Small intestine (tissue), 7 donors: ENCODE measurements at regions not wholly inside any gene's neighbourhood (a gene's known extent, or its start where the extent isn't known, plus 50 kb on each side); places are given as distances from the start of the nearest gene placed in this dataset.

ENCODE experiments used
- DNase-seq, 2 donors: peaks; one replicate each; pipeline versions ENCODE4 v3.0.0 to v3.0.0-alpha.2; 2013
- FAIRE-seq: peaks from 2 replicates; lab custom pipeline; 2012; peaks lifted over from hg19 to GRCh38; lab: Jason Lieb, UNC
- H3K27ac ChIP-seq, 3 donors: one replicate each; pipeline ENCODE4 v1.5.1; 2013; ENCODE audit warnings: low read length in 2 of 3, mild to moderate bottlenecking in 2 of 3, control low read depth in 1 of 3, inconsistent platforms in 1 of 3, low read depth in 1 of 3, moderate library complexity in 1 of 3
- H3K27me3 ChIP-seq, 3 donors: one replicate each; pipeline ENCODE4 v1.6.1; 2013; ENCODE audit warnings: low read length in 3 of 3, inconsistent platforms in 1 of 3; ENCODE audit not compliant: control insufficient read depth in 3 of 3, insufficient read depth in 3 of 3
- H3K36me3 ChIP-seq, 3 donors: one replicate each; pipeline ENCODE4 v1.6.1; 2013; ENCODE audit warnings: low read length in 3 of 3, inconsistent platforms in 1 of 3, low read depth in 1 of 3, mild to moderate bottlenecking in 1 of 3, moderate library complexity in 1 of 3; ENCODE audit not compliant: control insufficient read depth in 3 of 3, insufficient read depth in 2 of 3
- H3K4me1 ChIP-seq, 3 donors: one replicate each; pipeline ENCODE4 v1.6.1; 2013; ENCODE audit warnings: low read length in 2 of 3, inconsistent platforms in 1 of 3, low read depth in 1 of 3, mild to moderate bottlenecking in 1 of 3, moderate library complexity in 1 of 3; ENCODE audit not compliant: control insufficient read depth in 3 of 3, insufficient read depth in 2 of 3
- H3K4me3 ChIP-seq, 3 donors: one replicate each; pipeline ENCODE4 v1.5.1; 2013; ENCODE audit warnings: low read length in 3 of 3, control low read depth in 1 of 3, inconsistent platforms in 1 of 3, low read depth in 1 of 3, mild to moderate bottlenecking in 1 of 3, moderate library complexity in 1 of 3
- H3K9me3 ChIP-seq, 2 donors: one replicate each; pipeline ENCODE4 v1.6.1; 2013; ENCODE audit warnings: low read depth in 1 of 2, low read length in 1 of 2; ENCODE audit not compliant: control insufficient read depth in 2 of 2, insufficient read depth in 1 of 2
- WGBS, 3 donors: extraction: QIAGEN DNeasy Blood & Tissue Kit; methylation state at CpG; one replicate each; pipeline ENCODE4 v1.1.7; 2013; 5-methylcytosine and 5-hydroxymethylcytosine counted together
- donor health status: healthy with polysubstance abuse.
- donor health status: control.
- donor health status: control.
- donor health status: Bipolar disorder and iron deficiency.
- donor health status: healthy.

DNA sequence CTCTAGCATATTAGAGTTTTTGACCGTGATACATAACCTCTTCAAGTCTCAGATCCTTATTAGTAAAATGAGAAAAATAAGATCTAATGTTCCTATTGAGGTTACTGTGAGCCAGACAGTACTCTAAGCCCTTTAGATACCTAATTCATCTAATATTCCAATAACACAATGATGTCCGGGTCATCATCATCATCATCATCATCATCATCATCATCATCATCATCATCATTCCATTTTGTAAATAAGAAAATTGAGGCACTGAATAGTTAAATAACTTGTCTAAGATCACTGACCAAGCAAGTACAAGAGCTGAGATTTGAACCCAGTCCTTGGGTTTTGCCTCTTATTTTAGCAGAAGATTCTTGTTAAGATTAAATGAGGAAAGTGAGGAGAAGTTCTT is 643.0 kb downstream of the HDGFL1 start:
- no peak overlapping the region for H3K4me3 ChIP-seq
- H3K27ac ChIP-seq: no peak overlapping the region
- 33 to 44% (median 37%) methylated on average over 2 of the region's 2 CpGs for WGBS, 3 donors
- no peaks in the 10 kb centered on the region for H3K27me3 ChIP-seq
- H3K9me3 ChIP-seq: peaks cover 0 to 5% of the 10 kb centered on the region in 2 donors
- H3K36me3 ChIP-seq: no peaks in the 10 kb centered on the region
- DNase-seq (no peak), FAIRE-seq (no peak)
- no peaks in the 10 kb centered on the region for H3K4me1 ChIP-seq

DNA sequence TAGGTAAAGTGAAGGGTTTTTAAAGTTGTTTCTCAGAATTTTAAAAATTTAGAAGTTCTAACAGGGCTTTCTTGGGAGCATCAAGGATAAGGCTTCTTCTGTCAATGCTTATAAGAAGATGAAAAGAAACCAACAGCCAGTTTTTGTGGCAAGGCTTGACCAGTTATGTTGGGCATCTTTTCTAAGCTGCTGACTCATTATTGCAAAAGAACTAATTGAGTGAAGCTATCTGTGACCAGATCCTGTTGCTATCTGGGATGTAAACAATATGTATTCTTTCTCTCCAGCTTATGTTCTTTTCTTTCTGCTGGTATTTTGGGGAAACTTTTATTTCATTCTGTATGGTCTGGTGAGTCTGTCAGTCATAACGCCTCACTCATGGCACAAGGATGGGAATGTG is 643.8 kb downstream of the HDGFL1 start:
- no peak for FAIRE-seq
- Histone ChIP-seq H3K4me1 (no peaks in the 10 kb centered on the region), H3K27me3 (no peaks in the 10 kb centered on the region), H3K9me3 (peaks cover 0 to 5% of the 10 kb centered on the region in 2 donors), H3K36me3 (no peaks in the 10 kb centered on the region), H3K27ac (no peak overlapping the region), H3K4me3 (no peak overlapping the region)
- no peak for DNase-seq
- WGBS, 3 donors: 57 to 73% (median 67%) methylated on average over 1 of the region's 1 CpG

GRCh38 chr6:23213651-23214050 is 644.3 kb downstream of the HDGFL1 start:
- Histone ChIP-seq H3K36me3 (no peaks in the 10 kb centered on the region), H3K9me3 (peaks cover 0 to 5% of the 10 kb centered on the region in 2 donors), H3K27ac (no peak overlapping the region), H3K4me3 (no peak overlapping the region), H3K27me3 (no peaks in the 10 kb centered on the region), H3K4me1 (no peaks in the 10 kb centered on the region)
- DNase-seq (no peak), FAIRE-seq (no peak)

DNA sequence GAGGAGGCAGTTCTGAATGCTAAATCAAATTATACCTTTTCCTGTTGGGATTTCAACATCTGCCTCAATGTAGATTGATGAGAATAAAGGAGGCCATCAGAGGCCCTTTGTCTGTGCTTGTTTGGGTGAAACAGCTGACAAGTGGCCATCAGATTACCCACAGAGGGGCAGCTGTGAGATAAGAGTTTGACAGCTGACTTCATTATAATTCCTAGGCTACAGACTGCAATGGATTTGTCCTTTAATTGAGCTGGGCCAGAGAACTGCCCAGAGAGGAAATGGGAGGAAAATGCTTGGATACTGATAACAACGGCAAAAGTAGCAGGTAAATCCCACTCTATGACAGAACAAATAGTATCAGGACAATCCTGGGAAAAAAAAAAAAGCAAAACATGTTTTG is 649.4 kb downstream of the HDGFL1 start:
- Histone ChIP-seq H3K4me3 (no peak overlapping the region), H3K4me1 (no peaks in the 10 kb centered on the region), H3K9me3 (no peaks in the 10 kb centered on the region), H3K27ac (no peak overlapping the region), H3K27me3 (no peaks in the 10 kb centered on the region), H3K36me3 (no peaks in the 10 kb centered on the region)
- WGBS, 3 donors: 0 to 19% (median 14%) methylated on average over 1 of the region's 1 CpG
- FAIRE-seq (no peak), DNase-seq (no peak)

DNA sequence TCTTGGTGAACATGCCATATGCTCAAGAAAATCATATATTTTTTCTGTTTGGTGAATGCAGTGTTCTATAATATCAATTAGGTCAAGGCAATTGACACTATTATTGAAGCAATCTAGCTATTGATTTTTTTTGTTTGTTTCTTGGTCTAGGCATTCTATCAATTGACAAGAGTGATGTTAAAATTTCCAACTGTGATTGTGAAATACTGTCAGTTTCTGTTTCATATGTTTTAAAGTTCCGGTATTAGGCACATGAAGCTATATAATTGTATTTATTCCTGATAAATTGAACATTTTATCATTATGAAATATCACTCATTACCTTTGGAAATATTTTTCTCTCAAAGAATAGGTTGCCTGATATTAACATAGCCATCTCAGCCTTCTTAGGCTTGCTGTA is 653.4 kb downstream of the HDGFL1 start:
- Histone ChIP-seq H3K4me1 (no peaks in the 10 kb centered on the region), H3K27ac (no peak overlapping the region), H3K4me3 (no peak overlapping the region), H3K36me3 (no peaks in the 10 kb centered on the region), H3K9me3 (peaks cover 0 to 2% of the 10 kb centered on the region in 2 donors), H3K27me3 (no peaks in the 10 kb centered on the region)
- WGBS, 3 donors: 5 to 87% (median 43%) methylated on average over 1 of the region's 1 CpG
- FAIRE-seq (no peak), DNase-seq (no peak)

DNA sequence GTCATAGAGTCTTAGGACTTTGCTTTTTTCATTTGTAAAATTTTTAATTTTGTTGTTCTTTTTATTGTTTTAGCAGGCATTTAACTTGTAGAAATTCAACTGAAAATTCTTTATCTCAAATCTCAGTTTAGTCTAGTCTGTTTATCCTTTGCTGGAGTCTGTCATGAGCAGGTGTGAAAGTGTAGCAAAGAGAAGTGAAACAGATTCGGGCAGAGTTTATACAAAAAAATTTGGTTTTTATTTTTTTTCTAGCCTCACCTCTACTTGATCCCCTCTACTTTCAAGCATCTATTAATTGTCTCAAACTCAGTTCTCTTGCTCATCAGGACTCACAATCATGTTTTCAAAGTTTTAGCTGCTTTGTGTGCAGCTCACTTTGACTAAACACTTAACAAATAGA is 655.2 kb downstream of the HDGFL1 start:
- WGBS, 3 donors: 57 to 73% (median 60%) methylated on average over 1 of the region's 1 CpG
- DNase-seq (no peak), FAIRE-seq (no peak)
- Histone ChIP-seq H3K27ac (no peak overlapping the region), H3K36me3 (no peaks in the 10 kb centered on the region), H3K9me3 (peaks cover 0 to 6% of the 10 kb centered on the region in 2 donors), H3K4me1 (no peaks in the 10 kb centered on the region), H3K27me3 (no peaks in the 10 kb centered on the region), H3K4me3 (no peak overlapping the region)

GRCh38 chr6:23228439-23229024 is 659.2 kb downstream of the HDGFL1 start:
- Histone ChIP-seq H3K4me3 (no peak overlapping the region), H3K27ac (no peak overlapping the region), H3K36me3 (no peaks in the 10 kb centered on the region), H3K27me3 (no peaks in the 10 kb centered on the region), H3K9me3 (peaks cover 0 to 6% of the 10 kb centered on the region in 2 donors), H3K4me1 (no peaks in the 10 kb centered on the region)
- DNase-seq: no peak
- WGBS, 3 donors: 80 to 85% (median 80%) methylated on average over 11 of the region's 11 CpGs
- no peak for FAIRE-seq

- H3K36me3 ChIP-seq: no peaks in the 10 kb centered on the region
- peaks cover 0 to 6% of the 10 kb centered on the region in 2 donors for H3K9me3 ChIP-seq
- FAIRE-seq (no peak), DNase-seq (no peak)
- 75 to 87% (median 79%) methylated on average over 5 of the region's 5 CpGs for WGBS, 3 donors
- no peak overlapping the region for H3K4me3 ChIP-seq
- no peaks in the 10 kb centered on the region for H3K4me1 ChIP-seq
- no peak overlapping the region for H3K27ac ChIP-seq
- H3K27me3 ChIP-seq: no peaks in the 10 kb centered on the region
Observed at GRCh38 chr6:23243854-23244253, 674.5 kb downstream of the HDGFL1 start.

DNA sequence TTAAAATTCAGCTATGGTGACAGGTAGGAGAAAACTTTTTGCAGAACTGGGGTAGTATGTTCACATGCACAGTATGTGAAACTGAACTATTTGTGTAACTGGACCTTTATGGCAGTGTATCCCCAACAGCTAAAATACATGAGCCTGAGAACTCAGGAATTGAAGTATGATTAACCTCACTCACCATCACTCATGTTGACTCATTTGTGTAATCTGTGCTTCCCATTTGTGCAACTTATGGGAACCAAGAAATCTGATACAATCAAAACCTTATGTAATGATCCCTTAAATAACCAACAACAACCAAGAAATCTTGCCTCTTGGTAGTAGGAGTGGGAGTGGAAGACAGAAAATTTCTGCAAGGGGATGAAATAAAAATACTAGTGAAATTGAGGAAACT is 674.9 kb downstream of the HDGFL1 start:
- no peak overlapping the region for H3K4me3 ChIP-seq
- H3K27me3 ChIP-seq: no peaks in the 10 kb centered on the region
- no peaks in the 10 kb centered on the region for H3K36me3 ChIP-seq
- H3K27ac ChIP-seq: no peak overlapping the region
- H3K9me3 ChIP-seq: peaks cover 0 to 6% of the 10 kb centered on the region in 2 donors
- no peaks in the 10 kb centered on the region for H3K4me1 ChIP-seq
- DNase-seq (no peak), FAIRE-seq (no peak)
